HUES6 (cell line): ENCODE measurements at regions not wholly inside any gene's neighbourhood (a gene's known extent, or its start where the extent isn't known, plus 50 kb on each side); places are given as distances from the start of the nearest gene placed in this dataset.

Source experiments
- H3K27ac ChIP-seq: 2 replicates; pipeline ENCODE4 v1.7.0; 2013; ENCODE audit warnings: low read depth, mild to moderate bottlenecking, low read length, inconsistent platforms
- H3K27me3 ChIP-seq: 2 replicates; pipeline ENCODE4 v1.6.1; 2013; ENCODE audit warnings: low read length; ENCODE audit not compliant: control insufficient read depth, insufficient read depth
- H3K36me3 ChIP-seq: 2 replicates; pipeline ENCODE4 v1.6.1; 2013; ENCODE audit warnings: low read length; ENCODE audit not compliant: control insufficient read depth, insufficient read depth
- H3K4me1 ChIP-seq: 2 replicates; pipeline ENCODE4 v1.6.1; 2013; ENCODE audit warnings: low read length; ENCODE audit not compliant: control insufficient read depth, insufficient read depth
- H3K4me3 ChIP-seq: 2 replicates; pipeline ENCODE4 v1.5.1; 2013; ENCODE audit warnings: low read depth, low read length
- H3K9ac ChIP-seq: one replicate; pipeline ENCODE4 v1.6.1; 2013; ENCODE audit warnings: mild to moderate bottlenecking, low read length
- H3K9me3 ChIP-seq: 2 replicates; pipeline ENCODE4 v1.6.1; 2013; ENCODE audit warnings: low read depth, low read length; ENCODE audit not compliant: control insufficient read depth, insufficient read depth

DNA sequence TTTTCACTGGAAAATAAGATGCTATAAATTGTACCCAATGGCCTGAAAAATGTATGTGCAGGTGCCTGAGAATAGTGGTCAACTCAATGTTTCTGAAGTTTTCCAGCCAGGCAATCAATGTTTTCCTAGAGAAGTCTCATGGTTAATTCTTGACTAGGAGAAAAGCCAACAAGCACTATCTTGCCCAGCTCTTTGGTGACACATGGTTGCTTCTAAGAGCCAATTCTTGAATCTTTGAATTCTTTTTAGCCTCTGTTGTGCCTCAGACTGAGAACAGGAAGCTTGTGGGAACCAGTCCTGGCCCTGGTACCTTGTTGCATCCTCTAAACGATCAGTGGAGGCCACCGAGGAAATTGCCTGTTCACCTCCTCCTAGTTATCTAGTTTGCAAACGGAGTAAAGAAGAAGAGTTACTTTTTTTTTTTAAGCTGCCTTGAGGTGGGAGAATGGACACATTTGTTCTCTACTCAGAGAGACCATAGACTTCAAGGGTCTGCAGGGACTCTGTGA is 144.0 kb upstream of the MKLN1 start:
- no peak overlapping the region for H3K27ac ChIP-seq

DNA sequence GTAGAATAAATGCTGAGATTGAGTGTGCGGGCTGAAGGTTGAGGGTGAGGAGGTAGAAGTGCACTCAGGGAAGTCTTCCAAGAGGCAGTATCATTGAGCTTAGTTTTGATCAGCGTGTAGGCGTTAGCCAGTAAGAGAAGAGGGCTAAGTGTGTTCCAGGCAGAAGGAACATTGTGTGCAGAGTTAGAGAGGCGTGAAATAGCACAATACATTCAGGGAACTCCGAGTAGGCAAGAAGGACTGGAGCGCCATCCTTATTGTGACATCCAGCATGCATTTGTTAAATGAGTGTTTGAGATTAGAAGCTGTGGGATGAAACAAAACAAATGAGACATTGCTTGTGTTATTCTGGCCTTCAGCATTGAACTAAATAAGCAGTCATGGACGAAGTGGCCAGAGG is 140.9 kb upstream of the MKLN1 start:
- Histone ChIP-seq H3K4me1 (peaks cover 25% of the 10 kb centered on the region), H3K4me3 (no peak overlapping the region), H3K9ac (no peak overlapping the region), H3K27me3 (no peaks in the 10 kb centered on the region), H3K36me3 (no peaks in the 10 kb centered on the region), H3K9me3 (no peaks in the 10 kb centered on the region), H3K27ac (no peak overlapping the region)

More for the DNA sequence above, 144.0 kb upstream of the MKLN1 start:
- Histone ChIP-seq H3K27me3 (no peaks in the 10 kb centered on the region), H3K9ac (no peak overlapping the region), H3K4me3 (no peak overlapping the region), H3K36me3 (no peaks in the 10 kb centered on the region), H3K4me1 (0 out of 2 replicates have a peak, but pooled peaks cover 4% of the 10 kb centered on the region), H3K9me3 (no peaks in the 10 kb centered on the region)

GRCh38 chr7:131188367-131189339 is 139.0 kb upstream of the MKLN1 start:
- Histone ChIP-seq H3K27ac (no peak overlapping the region), H3K27me3 (no peaks in the 10 kb centered on the region), H3K4me3 (no peak overlapping the region), H3K9ac (no peak overlapping the region), H3K9me3 (no peaks in the 10 kb centered on the region), H3K4me1 (peaks cover 25% of the 10 kb centered on the region), H3K36me3 (no peaks in the 10 kb centered on the region)

DNA sequence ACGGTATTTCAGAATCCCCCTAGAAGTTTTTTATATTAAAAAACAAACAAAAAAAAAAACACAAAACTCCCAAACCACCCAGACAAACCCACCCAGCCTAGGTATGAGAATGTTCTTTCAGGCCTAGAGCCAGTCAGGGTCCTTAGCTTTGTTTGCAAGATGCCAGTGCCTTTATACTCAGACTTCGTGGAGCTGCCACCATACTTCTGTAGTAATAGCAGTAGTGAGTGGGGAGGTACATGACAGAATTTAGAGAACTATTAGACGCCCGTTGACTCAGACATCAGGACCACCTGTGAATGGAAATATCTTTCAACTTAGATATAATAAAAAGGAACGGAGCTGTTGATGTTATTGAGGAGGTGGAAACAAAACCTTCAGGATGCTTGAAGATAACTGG is 138.2 kb upstream of the MKLN1 start:
- Histone ChIP-seq H3K27me3 (no peaks in the 10 kb centered on the region), H3K4me3 (no peak overlapping the region), H3K9me3 (no peaks in the 10 kb centered on the region), H3K4me1 (peaks cover 25% of the 10 kb centered on the region), H3K36me3 (no peaks in the 10 kb centered on the region), H3K9ac (no peak overlapping the region), H3K27ac (no peak overlapping the region)

- 0 out of 2 replicates have a peak overlapping the region, but pooled peaks have one; percentile 8 for H3K27ac ChIP-seq
- H3K4me3 ChIP-seq: no peak overlapping the region
- H3K9me3 ChIP-seq: no peaks in the 10 kb centered on the region
- peaks cover 25% of the 10 kb centered on the region for H3K4me1 ChIP-seq
- no peak overlapping the region for H3K9ac ChIP-seq
- no peaks in the 10 kb centered on the region for H3K27me3 ChIP-seq
- H3K36me3 ChIP-seq: no peaks in the 10 kb centered on the region
These were observed 137.5 kb upstream of the MKLN1 start for GRCh38 chr7:131190146-131190545.

GRCh38 chr7:131190581-131190980 is 137.1 kb upstream of the MKLN1 start:
- no peak overlapping the region for H3K9ac ChIP-seq
- peaks cover 25% of the 10 kb centered on the region for H3K4me1 ChIP-seq
- H3K4me3 ChIP-seq: no peak overlapping the region
- no peaks in the 10 kb centered on the region for H3K9me3 ChIP-seq
- no peaks in the 10 kb centered on the region for H3K27me3 ChIP-seq
- H3K36me3 ChIP-seq: no peaks in the 10 kb centered on the region
- H3K27ac ChIP-seq: 0 out of 2 replicates have a peak overlapping the region, but pooled peaks have one; percentile 8

GRCh38 chr7:131194070-131194865 is 133.4 kb upstream of the MKLN1 start:
- Histone ChIP-seq H3K9ac (no peak overlapping the region), H3K4me3 (no peak overlapping the region), H3K4me1 (peaks cover 21% of the 10 kb centered on the region), H3K36me3 (no peaks in the 10 kb centered on the region), H3K27ac (no peak overlapping the region), H3K27me3 (no peaks in the 10 kb centered on the region), H3K9me3 (no peaks in the 10 kb centered on the region)

DNA sequence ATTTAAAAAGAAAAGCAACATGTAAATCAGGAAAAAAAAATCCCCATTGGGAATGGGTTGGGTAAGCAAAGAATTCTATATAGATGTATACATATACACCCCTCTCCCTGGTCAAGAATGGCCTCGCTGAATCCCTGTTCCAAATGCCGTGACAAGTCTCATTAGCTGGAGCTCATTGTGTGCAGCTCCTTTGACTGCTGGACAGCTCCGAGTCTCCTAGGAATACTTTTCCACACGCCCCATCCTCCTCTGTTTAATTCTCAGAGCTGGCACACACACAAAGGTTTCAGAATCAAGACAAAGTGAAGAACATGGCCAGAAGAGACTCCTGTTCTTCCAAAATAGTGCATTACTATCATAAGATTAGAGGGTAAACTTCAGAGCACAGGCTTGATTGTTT is 130.9 kb upstream of the MKLN1 start:
- no peak overlapping the region for H3K4me3 ChIP-seq
- no peaks in the 10 kb centered on the region for H3K27me3 ChIP-seq
- no peaks in the 10 kb centered on the region for H3K9me3 ChIP-seq
- H3K27ac ChIP-seq: no peak overlapping the region
- H3K9ac ChIP-seq: no peak overlapping the region
- no peaks in the 10 kb centered on the region for H3K36me3 ChIP-seq
- no peaks in the 10 kb centered on the region; the same call in 1 of the 2 replicates for H3K4me1 ChIP-seq

- H3K4me1 ChIP-seq: no peaks in the 10 kb centered on the region; the same call in 1 of the 2 replicates
- no peaks in the 10 kb centered on the region for H3K36me3 ChIP-seq
- H3K27me3 ChIP-seq: no peaks in the 10 kb centered on the region
- no peak overlapping the region for H3K27ac ChIP-seq
- H3K9ac ChIP-seq: no peak overlapping the region
- H3K9me3 ChIP-seq: no peaks in the 10 kb centered on the region
- no peak overlapping the region for H3K4me3 ChIP-seq
These were observed 129.6 kb upstream of the MKLN1 start for GRCh38 chr7:131197920-131198615.

GRCh38 chr7:131202451-131202850 is 125.2 kb upstream of the MKLN1 start:
- Histone ChIP-seq H3K27me3 (no peaks in the 10 kb centered on the region), H3K36me3 (no peaks in the 10 kb centered on the region), H3K4me3 (no peak overlapping the region), H3K27ac (no peak overlapping the region), H3K4me1 (no peaks in the 10 kb centered on the region; the same call in 1 of the 2 replicates), H3K9me3 (no peaks in the 10 kb centered on the region), H3K9ac (no peak overlapping the region)
